GM23338 (cell line): ENCODE measurements at regions not wholly inside any gene's neighbourhood (a gene's known extent, or its start where the extent isn't known, plus 50 kb on each side); places are given as distances from the start of the nearest gene placed in this dataset.

Experiments
- ATAC-seq: fragments of 200-7000 bp; cut with Tn5 transposase; 3 replicates; pipeline ENCODE4 v1.9.1; 2020
- DNase-seq: peaks from one replicate; pipeline ENCODE4 v3.0.0-alpha.2; 2015; ENCODE audit warnings: low spot score
- H2AFZ ChIP-seq: fragments of 200-600 bp; sonication (generic); 2 replicates; pipeline ENCODE4 v1.8.0; 2016; ENCODE audit warnings: antibody characterized with exemption, mild to moderate bottlenecking, moderate library complexity
- H3F3A ChIP-seq: fragments of 200-600 bp; sonication (generic); replicated peaks from 2 replicates; pipeline ENCODE4 v1.8.0; 2017; ENCODE audit warnings: antibody characterized with exemption, mixed run types, low read depth
- H3K27ac ChIP-seq: fragments of 200-600 bp; sonication (generic); 2 replicates; pipeline ENCODE4 v1.6.1; 2016; ENCODE audit warnings: low read depth
- H3K27me3 ChIP-seq: fragments of 200-600 bp; sonication (generic); 2 replicates; pipeline ENCODE4 v1.8.0; 2016; ENCODE audit warnings: mild to moderate bottlenecking, mixed run types, moderate library complexity; ENCODE audit not compliant: insufficient read depth
- H3K36me3 ChIP-seq: fragments of 200-600 bp; sonication (generic); 2 replicates; pipeline ENCODE4 v1.8.0; 2016; ENCODE audit warnings: mild to moderate bottlenecking; ENCODE audit not compliant: insufficient read depth
- H3K4me1 ChIP-seq: fragments of 200-600 bp; sonication (generic); 2 replicates; pipeline ENCODE4 v1.8.0; 2016; ENCODE audit warnings: mild to moderate bottlenecking, moderate library complexity; ENCODE audit not compliant: insufficient read depth
- H3K4me2 ChIP-seq: fragments of 200-600 bp; sonication (generic); 2 replicates; pipeline ENCODE4 v1.7.1; 2017; ENCODE audit warnings: mixed run types
- H3K4me3 ChIP-seq: fragments of 200-600 bp; sonication (generic); 2 replicates; pipeline ENCODE4 v1.6.1; 2016; ENCODE audit warnings: mixed run types
- H3K79me2 ChIP-seq: fragments of 200-600 bp; sonication (generic); replicated peaks from 2 replicates; pipeline ENCODE4 v1.8.0; 2017; ENCODE audit warnings: mild to moderate bottlenecking; ENCODE audit not compliant: insufficient read depth
- H3K9me2 ChIP-seq: fragments of 200-600 bp; sonication (generic); 2 replicates; pipeline ENCODE4 v1.8.0; 2017; ENCODE audit not compliant: insufficient read depth
- H4K20me1 ChIP-seq: fragments of 200-600 bp; sonication (generic); replicated peaks from 2 replicates; pipeline ENCODE4 v1.8.0; 2017; ENCODE audit warnings: mild to moderate bottlenecking; ENCODE audit not compliant: insufficient read depth
- H3K27ac Mint-ChIP-seq: 2 replicates; pipeline ENCODE4 v1.8.0; 2020; ENCODE audit warnings: inconsistent platforms, mild to moderate bottlenecking, moderate library complexity, mixed read lengths
- H3K27me3 Mint-ChIP-seq: 3 replicates; pipeline ENCODE4 v1.8.0; 2022; ENCODE audit warnings: low read depth, mild to moderate bottlenecking, moderate library complexity, mixed read lengths, inconsistent platforms; ENCODE audit not compliant: insufficient read depth, poor library complexity
- H3K36me3 Mint-ChIP-seq: 3 replicates; pipeline ENCODE4 v1.8.0; 2021; ENCODE audit warnings: low read depth, mild to moderate bottlenecking, inconsistent platforms, moderate library complexity, mixed read lengths
- H3K4me1 Mint-ChIP-seq: 3 replicates; pipeline ENCODE4 v1.8.0; 2020; ENCODE audit warnings: mild to moderate bottlenecking, inconsistent platforms, mixed read lengths
- H3K4me3 Mint-ChIP-seq: 3 replicates; pipeline ENCODE4 v1.8.0; 2021; ENCODE audit warnings: moderate library complexity, mild to moderate bottlenecking, inconsistent platforms, mixed read lengths
- H3K9me3 Mint-ChIP-seq: 3 replicates; pipeline ENCODE4 v1.8.0; 2020; ENCODE audit warnings: moderate library complexity, mild to moderate bottlenecking, inconsistent platforms, mixed read lengths
- CREB1 ChIP-seq: fragments of 250-450 bp; sonication (Bioruptor Pico); IDR thresholded peaks from 2 replicates; pipeline ENCODE4 v1.5.0; 2020; ENCODE audit warnings: low read depth, mild to moderate bottlenecking, moderate library complexity
- CTCF ChIP-seq, 2 experiments: fragments of 200-600 bp in 1 of 2; sonication (generic) in 1 of 2; conservative IDR thresholded peaks; 2 replicates each; pipeline versions ENCODE4 v1.5.1 to v1.6.1; 2016 to 2017; ENCODE audit warnings: antibody characterized with exemption in 2 of 2, low read depth in 2 of 2, mild to moderate bottlenecking in 2 of 2, moderate library complexity in 1 of 2
- ETS1 ChIP-seq: IDR thresholded peaks from 2 replicates; pipeline ENCODE4 v1.6.1; 2016; ENCODE audit warnings: antibody characterized with exemption
- EZH2 ChIP-seq: fragments of 200-600 bp; sonication (generic); IDR thresholded peaks from one replicate; pipeline ENCODE4 v1.8.0; 2017; ENCODE audit warnings: antibody characterized with exemption, mild to moderate bottlenecking, low read depth; ENCODE audit not compliant: unreplicated experiment
- EZH2phosphoT487 ChIP-seq: fragments of 200-600 bp; sonication (generic); IDR thresholded peaks from one replicate; pipeline ENCODE4 v1.8.1; 2018; ENCODE audit warnings: antibody characterized with exemption; ENCODE audit not compliant: unreplicated experiment
- JUNB ChIP-seq: IDR thresholded peaks from one replicate; pipeline ENCODE4 v1.6.1; 2016; ENCODE audit warnings: antibody characterized with exemption; ENCODE audit not compliant: unreplicated experiment
- NANOG ChIP-seq: IDR thresholded peaks from 2 replicates; pipeline ENCODE4 v1.6.1; 2016; ENCODE audit warnings: antibody characterized with exemption, borderline replicate concordance
- POLR2AphosphoS5 ChIP-seq: IDR thresholded peaks from 2 replicates; pipeline ENCODE4 v1.6.1; 2016; ENCODE audit warnings: antibody characterized with exemption, low read depth
- REST ChIP-seq: IDR thresholded peaks from one replicate; pipeline ENCODE4 v1.6.1; 2018; ENCODE audit warnings: antibody characterized with exemption; ENCODE audit not compliant: unreplicated experiment
- ZNF114 ChIP-seq: fragments of 250-450 bp; sonication (Bioruptor Pico); IDR thresholded peaks from 2 replicates; pipeline ENCODE4 v1.5.0; 2020; ENCODE audit warnings: mild to moderate bottlenecking, moderate library complexity
- ZNF331 ChIP-seq: fragments of 250-450 bp; sonication (Bioruptor Pico); IDR thresholded peaks from 2 replicates; pipeline ENCODE4 v1.5.0; 2020; ENCODE audit warnings: low read depth, mild to moderate bottlenecking, moderate library complexity
- ZNF462 ChIP-seq: fragments of 250-450 bp; sonication (Bioruptor Pico); IDR thresholded peaks from 2 replicates; pipeline ENCODE4 v1.5.0; 2020; ENCODE audit warnings: mild to moderate bottlenecking, moderate library complexity

DNA sequence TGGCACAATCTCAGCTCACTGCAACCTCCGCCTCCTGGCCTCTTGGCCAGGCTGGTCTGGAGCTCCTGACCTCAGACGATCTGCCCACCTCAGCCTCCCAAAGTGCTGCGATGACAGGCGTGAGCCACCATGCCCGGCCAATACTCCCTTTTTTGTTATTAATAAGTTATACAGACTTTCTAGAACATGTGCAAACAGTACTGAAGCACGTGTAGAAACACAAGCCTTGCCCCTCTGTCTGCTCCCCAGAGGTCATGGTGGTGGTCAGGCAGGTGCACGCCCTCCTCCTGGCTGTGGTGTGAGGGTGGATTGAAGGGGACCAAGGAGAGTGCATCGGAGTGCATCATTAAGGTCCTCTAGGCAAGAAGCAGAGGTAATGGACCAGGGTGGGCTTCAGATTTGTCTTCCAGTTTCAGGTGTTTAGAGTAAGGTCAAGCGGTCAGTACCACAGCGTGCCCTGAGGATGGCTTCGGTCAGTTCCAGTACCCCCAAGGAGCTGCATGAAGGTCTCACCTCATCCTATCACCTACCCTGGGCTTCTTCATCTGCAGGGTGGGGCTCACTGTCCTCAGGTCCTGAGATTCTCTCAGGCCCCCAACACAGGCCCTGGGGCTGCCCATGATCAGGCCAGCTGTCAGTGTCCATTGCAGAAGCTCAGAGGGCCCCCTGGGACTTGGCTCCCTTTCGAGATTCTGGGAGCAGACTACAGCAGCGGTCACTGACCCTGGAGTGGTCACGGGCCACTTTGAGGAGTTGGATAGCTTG lies 124.3 kb downstream of the GLI2 start:
- Histone ChIP-seq H3K4me3 (no peak overlapping the region), H3K4me2 (no peak overlapping the region), H3K79me2 (peaks cover 54% of the 10 kb centered on the region), H3F3A (peaks cover 11% of the 10 kb centered on the region; the same call in 1 of the 2 replicates), H3K27me3 (no peaks in the 10 kb centered on the region), H3K27ac (no peak overlapping the region), H4K20me1 (peaks cover 30% of the 10 kb centered on the region), H3K9me2 (no peaks in the 10 kb centered on the region), H2AFZ (no peak overlapping the region), H3K36me3 (no peaks in the 10 kb centered on the region), H3K4me1 (peaks cover 44% of the 10 kb centered on the region)
- ATAC-seq: no peak
- H3K36me3 Mint-ChIP-seq: peaks cover 5% of the 10 kb centered on the region; the same call in 2 of the 3 replicates
- H3K27ac Mint-ChIP-seq: no peak overlapping the region
- peaks cover 33% of the 10 kb centered on the region for H3K27me3 Mint-ChIP-seq
- H3K4me3 Mint-ChIP-seq: no peak overlapping the region; the same call in 2 of the 3 replicates
- DNase-seq: no peak
- TF ChIP-seq CREB1 (CRISPR knock-in tag): no peak
- no peak for TF ChIP-seq ZNF462 (CRISPR knock-in tag)
- TF ChIP-seq EZH2phosphoT487: no peak
- TF ChIP-seq REST: no peak
- TF ChIP-seq ZNF331 (CRISPR knock-in tag): no peak
- TF ChIP-seq ZNF114 (CRISPR knock-in tag): no peak
- no peak for TF ChIP-seq POLR2AphosphoS5
- no peak for TF ChIP-seq EZH2
- no peak for TF ChIP-seq JUNB
- TF ChIP-seq ETS1: no peak
- no peak for TF ChIP-seq NANOG
- TF ChIP-seq CTCF (conservative IDR thresholded peaks at IDR 0.05; ENCODE audit: low read depth in 2 of 2): no peak
- no peaks in the 10 kb centered on the region for H3K9me3 Mint-ChIP-seq
- H3K4me1 Mint-ChIP-seq: peaks cover 73% of the 10 kb centered on the region
